AG04450 (cell line): ENCODE measurements at regions not wholly inside any gene's neighbourhood (a gene's known extent, or its start where the extent isn't known, plus 50 kb on each side); places are given as distances from the start of the nearest gene placed in this dataset.

Source experiments
- CTCF ChIA-PET: fragments of 300-600, 350-600 bp; formaldehyde crosslinking; extraction: SDS; loops from one replicate; lab custom pipeline; 2022; ENCODE audit warnings: antibody characterized with exemption, inconsistent platforms; lab: Charles Lee
- POLR2A ChIA-PET: fragments of 350-600 bp; formaldehyde crosslinking; extraction: SDS; loops from one replicate; lab custom pipeline; 2021; ENCODE audit warnings: antibody characterized with exemption, inconsistent platforms; lab: Yijun Ruan, JAX
- DNase-seq: peaks from one replicate; pipeline ENCODE4 v3.0.0-alpha.2; 2011; ENCODE audit warnings: low read depth, low spot score
- H3K27ac ChIP-seq: one replicate; pipeline ENCODE4 v1.5.1; 2012; ENCODE audit warnings: low read depth, low read length, control low read depth
- H3K27me3 ChIP-seq: one replicate; pipeline ENCODE4 v1.6.0; 2012; ENCODE audit warnings: low read length; ENCODE audit not compliant: control insufficient read depth, insufficient read depth
- H3K4me3 ChIP-seq: 2 replicates; pipeline ENCODE4 v1.5.1; 2011; ENCODE audit warnings: mild to moderate bottlenecking, low read depth, low read length, control low read depth
- H3K9me3 ChIP-seq: 2 replicates; pipeline ENCODE4 v1.5.1; 2012; ENCODE audit warnings: low read length; ENCODE audit not compliant: control insufficient read depth, insufficient read depth
- TF ChIP-seq, protein P1 (sequence below): IDR thresholded peaks from 2 replicates; pipeline ENCODE4 v1.5.1; 2011; ENCODE audit warnings: low read depth, low read length, control low read depth, inconsistent platforms

DNA sequence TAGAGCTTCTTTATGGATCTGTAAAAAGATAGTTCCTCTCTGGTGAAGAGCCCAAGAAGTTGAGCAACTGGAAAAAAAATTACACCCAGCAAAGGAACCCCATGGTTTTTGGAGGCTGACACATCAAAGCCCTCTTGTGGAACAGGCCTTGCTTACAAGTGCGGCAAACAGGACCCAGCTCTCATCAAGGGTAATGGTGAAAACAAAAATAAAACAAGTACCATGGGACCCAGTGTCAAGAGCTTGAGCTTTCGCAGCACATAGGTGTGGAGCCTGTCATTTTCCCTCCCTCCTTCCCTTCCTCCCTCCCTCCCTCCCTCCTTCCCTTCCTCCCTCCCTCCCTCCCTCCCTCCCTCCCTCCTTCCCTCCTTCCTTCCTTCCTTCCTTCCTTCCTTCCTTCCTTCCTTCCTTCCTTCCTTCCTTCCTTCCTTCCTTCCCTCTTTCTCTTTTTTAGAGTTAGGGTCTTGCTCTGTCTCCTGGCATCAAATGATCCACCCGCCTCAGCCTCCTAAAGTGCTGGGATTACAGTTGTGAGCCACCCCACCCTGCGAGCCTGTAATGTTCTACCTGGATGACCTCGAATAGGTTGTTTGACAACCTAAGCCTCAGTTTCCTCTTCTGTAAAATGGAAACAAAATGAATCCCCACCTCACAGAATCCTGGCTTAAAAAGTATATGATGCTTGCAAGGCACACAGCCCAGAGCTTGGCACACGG lies 114.3 kb upstream of the RPH3A start:
- ChIA-PET CTCF (no interaction called here), POLR2A (no interaction called here)
- TF ChIP-seq, protein P1, sequence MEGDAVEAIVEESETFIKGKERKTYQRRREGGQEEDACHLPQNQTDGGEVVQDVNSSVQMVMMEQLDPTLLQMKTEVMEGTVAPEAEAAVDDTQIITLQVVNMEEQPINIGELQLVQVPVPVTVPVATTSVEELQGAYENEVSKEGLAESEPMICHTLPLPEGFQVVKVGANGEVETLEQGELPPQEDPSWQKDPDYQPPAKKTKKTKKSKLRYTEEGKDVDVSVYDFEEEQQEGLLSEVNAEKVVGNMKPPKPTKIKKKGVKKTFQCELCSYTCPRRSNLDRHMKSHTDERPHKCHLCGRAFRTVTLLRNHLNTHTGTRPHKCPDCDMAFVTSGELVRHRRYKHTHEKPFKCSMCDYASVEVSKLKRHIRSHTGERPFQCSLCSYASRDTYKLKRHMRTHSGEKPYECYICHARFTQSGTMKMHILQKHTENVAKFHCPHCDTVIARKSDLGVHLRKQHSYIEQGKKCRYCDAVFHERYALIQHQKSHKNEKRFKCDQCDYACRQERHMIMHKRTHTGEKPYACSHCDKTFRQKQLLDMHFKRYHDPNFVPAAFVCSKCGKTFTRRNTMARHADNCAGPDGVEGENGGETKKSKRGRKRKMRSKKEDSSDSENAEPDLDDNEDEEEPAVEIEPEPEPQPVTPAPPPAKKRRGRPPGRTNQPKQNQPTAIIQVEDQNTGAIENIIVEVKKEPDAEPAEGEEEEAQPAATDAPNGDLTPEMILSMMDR, result no peak
- Histone ChIP-seq H3K9me3 (no peaks in the 10 kb centered on the region), H3K4me3 (no peak overlapping the region), H3K27me3 (peaks cover 2% of the 10 kb centered on the region), H3K27ac (no peak overlapping the region)
- DNase-seq, result no peak

- ChIA-PET CTCF (no interaction called here), POLR2A (no interaction called here)
- no peak for DNase-seq
Measured at GRCh38 chr12:112680993-112681392, 110.6 kb upstream of the RPH3A start.

DNA sequence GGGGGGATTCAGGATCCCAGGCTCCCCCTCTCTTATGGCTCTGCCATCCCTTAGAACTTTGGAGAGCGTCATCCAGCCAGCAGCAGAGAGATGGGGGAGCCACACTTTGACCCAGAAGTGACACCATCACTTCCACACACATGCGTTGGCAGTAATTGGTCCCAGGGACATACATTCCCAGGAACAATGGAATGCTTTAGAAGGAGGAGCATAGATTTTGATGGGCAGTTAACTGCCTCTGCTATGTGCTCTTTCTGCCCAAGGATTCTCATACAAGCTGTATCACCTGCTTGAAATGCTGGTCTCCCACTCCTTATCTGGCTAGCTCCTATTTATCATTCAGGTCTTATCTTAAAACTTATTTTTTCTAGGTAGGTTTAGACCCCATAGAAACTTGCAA lies 109.0 kb upstream of the RPH3A start:
- POLR2A ChIA-PET, result no interaction called here
- Histone ChIP-seq H3K27ac (no peak overlapping the region), H3K27me3 (no peaks in the 10 kb centered on the region), H3K9me3 (no peaks in the 10 kb centered on the region), H3K4me3 (no peak overlapping the region)
- CTCF ChIA-PET, result no interaction called here
- TF ChIP-seq, protein P1, result no peak
- DNase-seq, result no peak

More at GRCh38 chr12:112680993-112681392, 110.6 kb upstream of the RPH3A start:
- H3K9me3 ChIP-seq, result no peaks in the 10 kb centered on the region
- TF ChIP-seq, protein P1, result no peak
- peaks cover 2% of the 10 kb centered on the region for H3K27me3 ChIP-seq
- H3K4me3 ChIP-seq, result no peak overlapping the region
- no peak overlapping the region for H3K27ac ChIP-seq

GRCh38 chr12:112684742-112685141 lies 106.8 kb upstream of the RPH3A start:
- Histone ChIP-seq H3K27me3 (no peaks in the 10 kb centered on the region), H3K9me3 (no peaks in the 10 kb centered on the region), H3K27ac (no peak overlapping the region), H3K4me3 (no peak overlapping the region)
- ChIA-PET POLR2A (no interaction called here), CTCF (no interaction called here)
- TF ChIP-seq, protein P1, result no peak
- no peak for DNase-seq

GRCh38 chr12:112685321-112685720 lies 106.2 kb upstream of the RPH3A start:
- TF ChIP-seq, protein P1, result no peak
- H3K4me3 ChIP-seq, result no peak overlapping the region
- H3K27me3 ChIP-seq, result no peaks in the 10 kb centered on the region
- no peak for DNase-seq
- ChIA-PET CTCF (interaction anchor here (0.6 kb wide), 1 partner anchor 537 kb away, joined by 3 read pairs; no protein-coding TSS in a partner anchor), POLR2A (no interaction called here)
- H3K27ac ChIP-seq, result no peak overlapping the region
- no peaks in the 10 kb centered on the region for H3K9me3 ChIP-seq
